NCI-H1694 (cell line): ENCODE measurements at regions not wholly inside any gene's neighbourhood (a gene's known extent, or its start where the extent isn't known, plus 50 kb on each side); places are given as distances from the start of the nearest gene placed in this dataset.
"Not testable (repeated sequence)": the region's sequence is repeated elsewhere in the genome, so short reads cannot be mapped to it uniquely, and the experiment has no call there.

Source experiments
- DNase-seq: peaks from one replicate; lab custom pipeline; 2025; lab: John Stamatoyannopoulos, UW

- no peak for DNase-seq
These were observed 73.9 kb downstream of the LSM3 start for GRCh38 chr3:14252321-14253021.

DNA sequence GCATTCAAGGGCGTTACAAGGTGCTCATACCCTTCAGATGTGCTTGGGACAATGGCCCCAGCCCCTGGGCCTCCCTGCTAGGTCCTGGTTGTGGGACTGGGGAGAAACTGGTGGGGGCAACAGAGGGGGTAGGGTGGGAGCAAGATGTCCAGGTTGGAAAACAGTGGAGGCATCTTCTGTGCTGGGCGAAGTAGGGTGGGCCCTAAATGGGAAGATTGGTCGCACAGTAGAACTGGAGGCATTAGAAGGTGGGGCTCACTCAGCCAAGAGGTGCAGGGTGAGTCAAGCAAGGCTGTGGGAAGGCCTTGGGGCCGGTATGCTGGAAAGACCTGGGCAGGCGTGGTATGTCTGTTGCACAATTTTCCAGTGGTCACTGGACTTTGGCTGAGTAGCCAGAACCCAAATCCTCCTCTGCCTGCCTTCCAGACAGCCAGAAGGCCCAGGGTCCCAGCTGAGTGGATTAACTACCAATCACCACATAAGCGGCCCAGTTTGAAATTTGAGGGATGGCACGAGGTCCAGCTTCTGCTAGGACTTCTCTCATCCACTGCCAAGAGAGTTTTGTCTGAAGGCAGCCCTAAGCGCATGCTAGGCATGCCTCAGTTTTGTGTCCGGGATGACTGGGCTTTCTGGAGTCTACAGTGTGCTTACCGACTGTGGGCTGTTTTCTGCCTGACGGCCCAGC, 74.5 kb downstream of the LSM3 start:
- no peak for DNase-seq

DNA sequence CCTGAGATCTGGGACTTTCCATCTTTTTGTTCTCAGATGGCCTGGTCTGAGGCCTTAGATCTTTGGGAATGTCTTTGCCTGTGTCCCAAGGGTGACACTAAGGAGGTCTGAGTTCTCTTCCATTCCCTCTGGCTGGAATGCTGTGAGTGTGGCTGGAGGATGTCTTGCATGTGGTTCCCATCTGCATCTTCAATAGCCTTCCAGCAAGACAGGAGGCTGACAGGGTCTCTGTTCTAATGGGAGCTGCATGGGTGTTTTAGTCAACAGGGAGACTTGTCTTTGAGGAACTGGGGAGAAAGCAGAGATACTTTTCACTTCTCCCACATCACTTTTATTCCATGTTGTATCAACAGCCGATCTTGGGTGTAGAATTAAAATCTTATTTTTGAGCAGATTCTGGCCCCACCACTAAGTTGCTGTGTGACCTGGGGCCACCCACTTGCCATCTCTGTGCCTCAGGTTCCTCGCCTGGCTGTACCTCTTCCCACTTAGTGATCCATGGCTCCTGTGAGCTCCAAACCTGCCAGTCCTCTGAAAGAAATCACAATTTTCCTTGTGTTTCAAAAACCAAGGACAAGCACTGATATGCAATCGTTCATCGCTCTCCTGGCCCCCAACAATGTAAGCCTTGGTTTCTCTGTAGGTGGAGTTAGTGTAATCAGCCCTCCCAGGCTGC, 75.2 kb downstream of the LSM3 start:
- DNase-seq = no peak

DNA sequence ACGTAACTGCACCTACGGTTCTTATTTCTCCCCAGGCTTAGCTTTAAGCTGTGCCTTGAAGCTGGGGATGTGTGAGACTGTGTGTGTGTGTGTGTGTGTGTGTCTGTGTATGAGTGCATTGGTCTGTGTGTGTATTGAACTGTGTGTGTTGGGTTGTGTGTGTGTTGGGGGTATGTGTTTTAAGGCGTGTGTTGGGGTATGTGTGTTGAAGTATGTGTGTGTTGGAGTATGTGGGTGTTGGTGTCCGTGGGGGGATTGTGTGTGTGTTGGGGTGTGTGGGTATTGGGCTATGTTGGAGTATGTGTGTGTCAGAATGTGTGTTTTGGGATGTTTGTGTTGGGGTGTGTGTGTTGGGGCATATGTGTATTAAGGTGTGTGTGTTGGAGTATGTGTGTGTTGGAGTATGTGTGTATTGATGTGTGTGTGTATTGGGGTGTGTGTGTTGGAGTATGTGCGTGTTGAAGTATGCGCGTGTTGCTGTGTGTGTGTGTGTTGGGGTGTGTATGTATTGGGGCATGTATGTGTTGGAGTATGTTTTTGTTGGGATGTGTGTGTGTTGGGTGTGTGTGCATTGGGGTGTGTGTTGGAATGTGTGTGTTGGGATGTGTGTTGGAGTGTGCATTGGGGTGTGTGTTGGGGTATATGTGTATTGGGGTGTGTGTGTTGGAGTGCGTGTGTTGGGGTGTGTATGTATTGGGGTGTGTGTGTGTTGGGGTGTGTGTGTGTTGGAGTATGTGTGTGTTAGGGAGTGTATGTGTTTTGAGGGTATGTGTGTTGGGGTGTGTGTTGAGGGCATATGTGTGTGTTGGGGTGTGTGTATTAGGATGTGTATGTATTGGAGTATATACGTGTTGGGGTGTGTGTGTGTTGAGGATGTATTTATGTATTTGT, 76.4 kb downstream of the LSM3 start:
- no peak for DNase-seq

DNA sequence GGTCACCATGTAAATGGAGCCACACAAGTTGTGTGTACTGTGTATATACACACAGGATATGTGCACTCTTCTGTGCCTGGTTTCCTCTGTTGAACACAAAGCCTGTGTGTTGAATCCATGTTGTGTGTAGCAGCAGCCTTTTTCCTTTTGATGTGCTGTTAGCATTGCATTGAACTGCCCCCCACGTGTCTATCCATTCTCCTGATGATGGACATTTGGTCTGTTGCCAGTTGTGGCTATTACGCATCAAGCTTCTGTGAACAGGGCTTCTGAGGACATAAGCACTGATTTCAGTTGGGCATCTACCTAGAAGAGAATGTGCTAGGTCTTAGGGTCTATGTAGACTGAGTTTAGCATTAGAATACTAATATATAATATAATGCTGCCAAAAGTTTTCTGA, 77.4 kb downstream of the LSM3 start:
- DNase-seq = no peak

DNA sequence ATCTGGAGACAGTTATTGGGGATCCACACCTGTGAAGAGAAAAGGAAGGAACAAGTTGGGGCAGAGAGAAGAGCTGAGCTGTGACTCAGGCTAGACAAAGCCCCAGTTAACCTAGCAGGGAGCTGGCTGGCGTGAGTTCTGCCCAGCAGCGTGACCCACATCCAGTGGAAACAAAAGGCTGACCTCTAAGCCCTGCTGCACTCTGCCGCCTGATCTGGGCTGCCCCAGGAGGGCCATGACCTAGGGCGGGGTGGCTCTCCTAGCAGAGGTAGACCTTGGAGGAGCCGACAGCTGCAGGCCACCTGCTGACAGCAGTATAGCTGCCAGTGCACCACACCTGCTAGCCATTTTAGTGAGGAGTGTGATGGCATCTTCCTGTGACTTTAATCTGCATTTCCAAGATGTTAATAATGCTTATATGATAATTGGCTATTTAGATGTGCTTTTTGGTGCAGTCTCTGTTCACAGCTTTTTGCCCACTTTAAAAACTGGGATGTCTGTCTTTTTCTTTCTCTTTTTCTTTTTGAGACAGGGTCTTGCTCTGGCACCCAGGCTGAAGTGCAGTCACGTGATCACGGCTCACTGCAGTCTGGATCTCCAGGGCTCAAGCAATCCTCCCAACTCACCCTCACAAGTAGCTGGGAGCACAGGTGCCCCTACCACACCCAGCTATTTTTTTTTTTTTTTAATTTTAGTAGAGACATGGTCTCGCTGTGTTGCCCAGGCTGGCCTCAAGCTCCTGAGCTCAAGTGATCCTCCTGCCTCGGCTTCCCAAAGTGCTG, 78.1 kb downstream of the LSM3 start:
- no peak for DNase-seq

DNA sequence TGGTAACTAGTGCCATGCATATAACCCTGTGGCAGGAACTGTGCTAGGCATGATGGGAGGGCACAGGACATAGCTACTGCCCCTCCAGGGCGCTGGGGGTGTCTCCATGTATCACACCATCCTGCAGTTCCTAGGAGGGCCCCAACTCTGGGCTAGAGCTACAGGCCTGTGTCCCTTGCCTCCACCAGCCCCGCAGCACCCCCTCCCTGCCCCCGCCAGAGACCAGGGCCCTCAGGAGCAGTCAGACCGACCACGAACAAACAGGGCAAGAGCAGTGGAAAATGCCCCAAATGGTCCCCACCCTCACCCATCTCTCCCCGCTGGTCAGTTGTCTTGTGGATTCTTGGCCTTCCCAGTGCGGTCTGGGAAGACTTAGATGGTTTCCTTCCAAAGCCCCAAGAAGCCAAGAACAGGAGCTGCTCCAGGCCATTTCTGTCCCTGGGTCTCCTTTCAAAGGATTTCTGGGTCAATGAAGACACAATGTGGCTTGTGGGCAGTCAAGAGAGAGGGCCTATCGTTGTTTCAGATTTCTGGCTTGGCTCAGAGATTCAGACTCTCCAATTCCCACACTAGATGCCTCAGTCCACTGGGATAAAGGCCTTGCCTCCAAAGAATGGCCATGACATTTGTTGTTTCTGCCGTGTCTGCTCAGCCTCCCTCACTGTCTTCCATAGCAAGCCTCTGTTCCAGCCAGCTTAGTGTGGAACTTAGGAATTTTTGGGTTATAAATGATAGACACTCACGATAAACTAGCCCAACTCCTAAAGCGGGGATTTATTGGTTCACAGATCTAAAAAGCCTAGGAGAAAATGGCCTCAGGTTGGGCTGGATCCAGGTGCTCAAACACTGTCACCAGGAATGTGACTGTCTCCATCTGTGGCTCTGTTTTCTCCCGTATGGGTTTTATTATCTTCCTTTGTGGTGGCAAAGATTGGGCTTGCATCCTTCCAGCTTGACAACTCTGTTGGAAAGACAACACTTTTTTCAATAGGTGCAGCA, 80.6 kb downstream of the LSM3 start:
- DNase-seq = no peak

DNA sequence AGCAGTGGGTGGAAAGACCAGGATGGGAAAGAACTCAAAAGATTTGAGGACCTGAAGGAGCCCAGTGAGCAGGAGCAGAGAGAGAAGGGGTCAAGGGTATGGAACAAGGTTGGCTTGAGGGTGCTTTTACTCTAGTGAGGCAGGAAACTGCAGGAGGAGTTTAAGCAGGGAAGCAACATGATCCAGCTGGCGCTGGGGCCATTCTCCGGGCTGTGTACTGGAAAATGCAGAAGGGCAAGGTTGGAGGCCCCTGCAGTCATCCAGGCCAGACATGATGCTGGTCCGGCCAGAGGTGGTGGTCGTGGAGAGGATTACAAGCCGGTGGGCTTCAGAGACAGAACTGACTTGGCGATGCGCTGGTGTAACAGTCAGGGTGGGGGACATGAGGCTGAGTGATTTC, 81.8 kb downstream of the LSM3 start:
- no peak for DNase-seq

- no peak for DNase-seq
These were observed 82.6 kb downstream of the LSM3 start for GRCh38 chr3:14261229-14261628.

DNA sequence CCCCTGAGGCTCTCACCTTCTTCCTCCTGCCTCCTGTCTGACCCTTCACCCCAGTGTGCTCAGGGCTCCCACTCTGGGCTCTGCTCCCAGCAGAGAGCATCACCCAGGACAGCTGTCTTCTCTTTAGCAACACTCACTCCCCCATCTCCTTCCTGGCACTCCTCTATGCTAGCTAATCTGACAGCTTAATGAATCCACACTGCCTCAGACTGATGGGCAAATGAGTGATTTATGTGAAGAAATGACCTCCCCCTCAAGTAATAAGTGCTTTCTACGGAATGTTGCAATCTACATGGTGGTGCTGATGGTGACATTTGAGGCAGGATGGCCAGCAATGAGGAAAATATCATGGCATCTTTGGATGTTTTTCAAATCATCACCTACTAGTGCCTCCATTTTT, 83.6 kb downstream of the LSM3 start:
- DNase-seq = no peak

- no peak for DNase-seq
These were observed 84.2 kb downstream of the LSM3 start for GRCh38 chr3:14262867-14263266.

- DNase-seq = no peak
These were observed 84.8 kb downstream of the LSM3 start for GRCh38 chr3:14263317-14264005.

- DNase-seq = no peak
These were observed 86.8 kb downstream of the LSM3 start for GRCh38 chr3:14265246-14265962.

DNA sequence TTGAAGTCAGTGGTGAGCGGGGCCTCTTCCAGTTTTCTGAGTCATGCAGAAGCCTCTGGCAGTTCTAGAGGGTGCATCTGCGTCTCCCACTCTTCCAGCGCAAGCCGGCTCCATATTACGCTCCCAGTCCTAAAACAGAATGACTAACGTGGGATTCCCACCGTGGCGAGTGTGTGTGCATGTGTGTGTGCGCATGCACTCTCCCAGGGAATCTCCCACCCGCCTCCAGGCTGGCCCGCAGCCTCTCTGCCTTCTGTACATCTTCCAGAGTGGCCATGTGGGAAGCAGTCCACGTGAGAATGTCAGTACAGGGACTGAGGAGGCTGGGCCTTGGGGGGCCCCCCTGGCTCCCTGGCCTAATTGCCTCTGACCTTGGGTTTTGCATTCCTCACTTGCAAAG, 87.7 kb downstream of the LSM3 start:
- DNase-seq = no peak

DNA sequence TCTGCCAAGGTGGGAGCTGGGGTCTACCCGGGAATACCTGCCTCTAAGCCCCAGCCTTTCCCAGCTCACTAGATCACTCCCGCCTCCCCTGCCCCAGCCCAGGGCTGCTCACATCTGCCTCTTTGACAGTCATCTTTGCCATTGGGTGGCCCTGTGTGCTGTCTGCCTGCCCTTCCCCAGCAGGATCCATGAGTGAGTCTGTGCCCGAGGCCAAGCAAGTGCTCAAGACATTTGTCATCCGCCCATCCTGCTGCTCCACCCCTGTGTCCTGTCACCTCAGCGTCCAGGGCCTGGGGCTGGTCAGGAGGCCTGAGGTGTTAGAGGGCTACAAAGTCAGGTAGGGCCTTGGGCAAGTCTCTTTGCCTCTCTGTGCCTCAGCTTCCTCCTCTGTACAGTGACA, 89.4 kb downstream of the LSM3 start:
- DNase-seq = no peak

DNA sequence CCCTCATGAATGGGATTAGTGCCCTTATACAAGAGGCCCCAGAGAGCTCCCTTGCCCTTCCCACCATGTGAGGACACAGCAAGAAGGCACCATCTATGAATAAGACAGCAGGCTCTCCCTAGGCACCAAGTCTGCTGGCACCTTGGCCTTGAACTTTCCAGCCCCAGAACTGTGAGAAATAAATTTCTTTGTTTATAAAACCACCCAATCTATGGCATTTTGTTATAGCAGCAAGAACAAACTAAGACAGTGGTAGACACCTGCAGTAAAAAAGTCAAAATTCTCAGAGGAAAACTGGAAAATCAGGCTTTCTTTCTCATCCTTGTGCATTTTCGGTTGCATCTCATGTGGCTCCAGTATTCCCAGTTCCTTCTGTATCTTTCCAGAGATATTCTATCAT, 90.3 kb downstream of the LSM3 start:
- DNase-seq = no peak

- not testable (repeated sequence) for DNase-seq
These were observed 93.7 kb downstream of the LSM3 start for GRCh38 chr3:14272041-14272958.
